AG10803 (cell line): ENCODE measurements at regions not wholly inside any gene's neighbourhood (a gene's known extent, or its start where the extent isn't known, plus 50 kb on each side); places are given as distances from the start of the nearest gene placed in this dataset.
"Not testable (repeated sequence)": the region's sequence is repeated elsewhere in the genome, so short reads cannot be mapped to it uniquely, and the experiment has no call there.

Source experiments
- DNase-seq: peaks from one replicate; pipeline ENCODE4 v3.0.0; 2010; ENCODE audit warnings: low read depth
- H3K4me3 ChIP-seq: 2 replicates; pipeline ENCODE4 v1.5.1; 2011; ENCODE audit warnings: mild to moderate bottlenecking, low read length, control low read depth
- TF ChIP-seq, protein P1 (sequence below): conservative IDR thresholded peaks from 2 replicates; pipeline ENCODE4 v1.5.1; 2011; ENCODE audit warnings: mild to moderate bottlenecking, low read length, control low read depth, inconsistent platforms

DNA sequence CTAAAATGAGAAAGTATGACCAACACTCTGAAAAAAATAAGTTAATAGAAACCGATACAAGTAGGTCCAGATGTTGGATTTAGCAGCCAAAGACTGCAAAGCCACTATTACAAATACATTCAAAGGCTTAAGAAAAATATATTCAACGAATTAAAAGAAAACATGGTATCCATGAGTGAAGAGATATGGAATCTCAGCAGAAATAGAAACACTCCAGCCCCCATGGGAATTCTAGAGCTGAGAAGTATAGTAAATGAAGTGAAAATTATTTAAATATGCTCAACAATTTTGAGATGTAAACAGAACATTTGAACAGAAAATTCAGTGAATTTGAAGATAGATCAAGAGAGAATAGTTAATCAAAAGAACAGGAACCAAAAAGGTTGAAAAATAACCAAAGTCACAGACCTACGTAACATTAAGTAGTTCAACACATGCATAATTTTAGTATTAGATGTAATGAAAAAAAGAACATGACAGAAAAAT is 72.0 kb upstream of the WIPF3 start:
- no peak for DNase-seq
- TF ChIP-seq, protein P1, sequence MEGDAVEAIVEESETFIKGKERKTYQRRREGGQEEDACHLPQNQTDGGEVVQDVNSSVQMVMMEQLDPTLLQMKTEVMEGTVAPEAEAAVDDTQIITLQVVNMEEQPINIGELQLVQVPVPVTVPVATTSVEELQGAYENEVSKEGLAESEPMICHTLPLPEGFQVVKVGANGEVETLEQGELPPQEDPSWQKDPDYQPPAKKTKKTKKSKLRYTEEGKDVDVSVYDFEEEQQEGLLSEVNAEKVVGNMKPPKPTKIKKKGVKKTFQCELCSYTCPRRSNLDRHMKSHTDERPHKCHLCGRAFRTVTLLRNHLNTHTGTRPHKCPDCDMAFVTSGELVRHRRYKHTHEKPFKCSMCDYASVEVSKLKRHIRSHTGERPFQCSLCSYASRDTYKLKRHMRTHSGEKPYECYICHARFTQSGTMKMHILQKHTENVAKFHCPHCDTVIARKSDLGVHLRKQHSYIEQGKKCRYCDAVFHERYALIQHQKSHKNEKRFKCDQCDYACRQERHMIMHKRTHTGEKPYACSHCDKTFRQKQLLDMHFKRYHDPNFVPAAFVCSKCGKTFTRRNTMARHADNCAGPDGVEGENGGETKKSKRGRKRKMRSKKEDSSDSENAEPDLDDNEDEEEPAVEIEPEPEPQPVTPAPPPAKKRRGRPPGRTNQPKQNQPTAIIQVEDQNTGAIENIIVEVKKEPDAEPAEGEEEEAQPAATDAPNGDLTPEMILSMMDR: no peak

DNA sequence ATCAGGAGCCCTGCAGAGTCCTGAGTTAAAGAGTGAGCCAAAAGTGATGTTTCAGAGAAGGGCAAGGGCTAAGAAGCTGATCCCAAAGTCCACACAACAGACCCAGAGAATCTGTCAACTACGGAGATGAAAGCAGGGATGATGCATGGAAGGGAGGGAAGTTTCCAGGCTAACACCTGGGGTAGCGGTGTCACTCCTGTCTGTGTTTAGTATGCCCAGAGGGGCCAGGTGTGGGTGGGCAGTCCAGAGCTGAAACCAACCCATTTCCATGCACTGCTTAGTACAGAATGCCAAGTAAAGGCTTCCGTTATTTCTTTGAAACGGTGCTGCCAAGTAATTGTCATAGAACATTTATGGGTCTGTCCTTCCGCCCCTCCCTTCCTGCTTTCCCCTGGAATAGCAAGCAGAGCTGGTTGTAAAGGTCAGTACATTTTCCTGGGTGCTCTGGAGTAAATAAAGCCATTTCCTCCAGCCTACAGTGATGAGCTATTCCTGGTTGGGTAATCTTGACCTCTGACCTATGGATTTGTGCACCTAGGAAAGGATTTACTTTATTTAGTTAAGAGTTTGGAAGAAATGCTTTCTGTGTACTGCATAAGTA is 58.6 kb upstream of the WIPF3 start:
- not testable (repeated sequence) for DNase-seq, H3K4me3 ChIP-seq

More for the DNA sequence above, 72.0 kb upstream of the WIPF3 start:
- no peak overlapping the region for H3K4me3 ChIP-seq

DNA sequence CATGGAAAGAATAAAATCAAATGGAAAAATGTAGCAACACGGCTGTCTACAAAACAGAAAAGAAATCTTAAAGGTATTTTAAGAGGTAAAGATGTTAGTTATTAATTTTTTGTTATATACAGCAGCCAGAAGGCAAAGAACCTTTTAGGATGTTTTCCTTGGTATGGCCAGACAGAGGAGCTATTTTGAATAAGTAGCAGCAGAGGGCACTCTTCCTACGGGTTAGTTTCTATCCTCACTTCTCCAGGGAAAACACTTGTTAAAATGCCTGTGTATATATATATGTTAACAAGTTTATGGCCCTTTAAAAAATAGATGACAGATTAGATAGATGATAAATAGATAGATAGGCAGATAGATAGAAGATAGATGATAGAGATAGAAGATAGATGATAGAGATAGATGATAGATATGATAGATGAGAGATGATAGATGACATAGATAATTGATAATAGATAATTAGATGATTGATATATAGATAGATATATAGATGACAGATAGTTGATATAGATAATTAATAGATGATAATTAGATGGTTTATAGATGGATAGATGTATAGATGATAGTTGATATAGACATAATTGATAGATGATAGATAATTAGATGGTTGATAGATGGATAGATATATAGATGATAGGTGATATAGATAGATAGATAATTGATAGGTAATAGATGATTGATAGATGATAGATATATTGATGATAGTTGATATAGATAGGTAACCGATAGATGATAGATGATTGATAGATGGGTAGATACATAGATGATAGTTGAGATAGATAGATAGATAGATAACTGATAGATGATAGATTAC is 57.8 kb upstream of the WIPF3 start:
- H3K4me3 ChIP-seq: no peak overlapping the region
- TF ChIP-seq, protein P1: peak; percentile 70
- peak; percentile 60 for DNase-seq

- TF ChIP-seq, protein P1: no peak
- no peak for DNase-seq
- no peak overlapping the region for H3K4me3 ChIP-seq
Observed at GRCh38 chr7:29749701-29750321, 56.5 kb upstream of the WIPF3 start.

GRCh38 chr7:29750373-29750940 is 55.9 kb upstream of the WIPF3 start:
- DNase-seq, H3K4me3 ChIP-seq: not testable (repeated sequence)

- not testable (repeated sequence) for H3K4me3 ChIP-seq, DNase-seq
Observed at GRCh38 chr7:29751012-29751411, 55.3 kb upstream of the WIPF3 start.

DNA sequence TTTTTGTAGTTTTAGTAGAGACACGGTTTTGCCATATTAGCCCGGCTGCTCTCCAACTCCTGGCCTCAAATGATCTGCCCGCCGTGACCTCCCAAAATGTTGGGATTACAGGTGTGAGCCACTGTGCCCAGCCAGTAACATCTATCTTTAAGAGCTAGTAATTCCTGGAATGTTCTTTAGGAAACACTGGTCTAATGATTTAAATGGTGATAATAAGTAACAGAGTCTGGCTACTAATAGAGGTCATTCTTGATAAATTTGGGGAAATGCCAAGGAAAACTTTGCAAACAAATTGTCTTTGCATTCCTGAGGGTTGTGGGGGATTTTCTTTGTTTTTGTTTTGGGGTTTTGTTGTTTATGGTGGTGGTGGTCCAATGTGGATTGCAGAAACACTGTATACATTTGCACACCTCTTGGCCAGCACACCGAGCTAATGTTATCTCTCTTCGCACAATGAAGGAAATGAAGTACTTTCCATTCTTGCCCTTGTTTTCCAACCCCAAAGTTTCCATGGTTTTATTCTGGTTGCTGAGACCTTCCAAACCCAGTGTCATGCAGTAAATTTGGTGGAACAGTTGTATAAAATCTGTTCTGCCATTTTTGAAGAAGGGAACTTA is 51.3 kb upstream of the WIPF3 start:
- TF ChIP-seq, protein P1: no peak
- no peak overlapping the region for H3K4me3 ChIP-seq
- DNase-seq: no peak
